GM23338 (cell line): ENCODE measurements at regions not wholly inside any gene's neighbourhood (a gene's known extent, or its start where the extent isn't known, plus 50 kb on each side); places are given as distances from the start of the nearest gene placed in this dataset.

Experiments used
- ATAC-seq: fragments of 200-7000 bp; cut with Tn5 transposase; 3 replicates; pipeline ENCODE4 v1.9.1; 2020
- DNase-seq: peaks from one replicate; pipeline ENCODE4 v3.0.0-alpha.2; 2015; ENCODE audit warnings: low spot score
- H2AFZ ChIP-seq: fragments of 200-600 bp; sonication (generic); 2 replicates; pipeline ENCODE4 v1.8.0; 2016; ENCODE audit warnings: antibody characterized with exemption, mild to moderate bottlenecking, moderate library complexity
- H3F3A ChIP-seq: fragments of 200-600 bp; sonication (generic); replicated peaks from 2 replicates; pipeline ENCODE4 v1.8.0; 2017; ENCODE audit warnings: antibody characterized with exemption, mixed run types, low read depth
- H3K27ac ChIP-seq: fragments of 200-600 bp; sonication (generic); 2 replicates; pipeline ENCODE4 v1.6.1; 2016; ENCODE audit warnings: low read depth
- H3K27me3 ChIP-seq: fragments of 200-600 bp; sonication (generic); 2 replicates; pipeline ENCODE4 v1.8.0; 2016; ENCODE audit warnings: mild to moderate bottlenecking, mixed run types, moderate library complexity; ENCODE audit not compliant: insufficient read depth
- H3K36me3 ChIP-seq: fragments of 200-600 bp; sonication (generic); 2 replicates; pipeline ENCODE4 v1.8.0; 2016; ENCODE audit warnings: mild to moderate bottlenecking; ENCODE audit not compliant: insufficient read depth
- H3K4me1 ChIP-seq: fragments of 200-600 bp; sonication (generic); 2 replicates; pipeline ENCODE4 v1.8.0; 2016; ENCODE audit warnings: mild to moderate bottlenecking, moderate library complexity; ENCODE audit not compliant: insufficient read depth
- H3K4me2 ChIP-seq: fragments of 200-600 bp; sonication (generic); 2 replicates; pipeline ENCODE4 v1.7.1; 2017; ENCODE audit warnings: mixed run types
- H3K4me3 ChIP-seq: fragments of 200-600 bp; sonication (generic); 2 replicates; pipeline ENCODE4 v1.6.1; 2016; ENCODE audit warnings: mixed run types
- H3K79me2 ChIP-seq: fragments of 200-600 bp; sonication (generic); replicated peaks from 2 replicates; pipeline ENCODE4 v1.8.0; 2017; ENCODE audit warnings: mild to moderate bottlenecking; ENCODE audit not compliant: insufficient read depth
- H3K9me2 ChIP-seq: fragments of 200-600 bp; sonication (generic); 2 replicates; pipeline ENCODE4 v1.8.0; 2017; ENCODE audit not compliant: insufficient read depth
- H4K20me1 ChIP-seq: fragments of 200-600 bp; sonication (generic); replicated peaks from 2 replicates; pipeline ENCODE4 v1.8.0; 2017; ENCODE audit warnings: mild to moderate bottlenecking; ENCODE audit not compliant: insufficient read depth
- H3K27ac Mint-ChIP-seq: 2 replicates; pipeline ENCODE4 v1.8.0; 2020; ENCODE audit warnings: inconsistent platforms, mild to moderate bottlenecking, moderate library complexity, mixed read lengths
- H3K27me3 Mint-ChIP-seq: 3 replicates; pipeline ENCODE4 v1.8.0; 2022; ENCODE audit warnings: low read depth, mild to moderate bottlenecking, moderate library complexity, mixed read lengths, inconsistent platforms; ENCODE audit not compliant: insufficient read depth, poor library complexity
- H3K36me3 Mint-ChIP-seq: 3 replicates; pipeline ENCODE4 v1.8.0; 2021; ENCODE audit warnings: low read depth, mild to moderate bottlenecking, inconsistent platforms, moderate library complexity, mixed read lengths
- H3K4me1 Mint-ChIP-seq: 3 replicates; pipeline ENCODE4 v1.8.0; 2020; ENCODE audit warnings: mild to moderate bottlenecking, inconsistent platforms, mixed read lengths
- H3K4me3 Mint-ChIP-seq: 3 replicates; pipeline ENCODE4 v1.8.0; 2021; ENCODE audit warnings: moderate library complexity, mild to moderate bottlenecking, inconsistent platforms, mixed read lengths
- H3K9me3 Mint-ChIP-seq: 3 replicates; pipeline ENCODE4 v1.8.0; 2020; ENCODE audit warnings: moderate library complexity, mild to moderate bottlenecking, inconsistent platforms, mixed read lengths
- CREB1 ChIP-seq: fragments of 250-450 bp; sonication (Bioruptor Pico); IDR thresholded peaks from 2 replicates; pipeline ENCODE4 v1.5.0; 2020; ENCODE audit warnings: low read depth, mild to moderate bottlenecking, moderate library complexity
- CTCF ChIP-seq, 2 experiments: fragments of 200-600 bp in 1 of 2; sonication (generic) in 1 of 2; conservative IDR thresholded peaks; 2 replicates each; pipeline versions ENCODE4 v1.5.1 to v1.6.1; 2016 to 2017; ENCODE audit warnings: antibody characterized with exemption in 2 of 2, low read depth in 2 of 2, mild to moderate bottlenecking in 2 of 2, moderate library complexity in 1 of 2
- EZH2 ChIP-seq: fragments of 200-600 bp; sonication (generic); IDR thresholded peaks from one replicate; pipeline ENCODE4 v1.8.0; 2017; ENCODE audit warnings: antibody characterized with exemption, mild to moderate bottlenecking, low read depth; ENCODE audit not compliant: unreplicated experiment
- EZH2phosphoT487 ChIP-seq: fragments of 200-600 bp; sonication (generic); IDR thresholded peaks from one replicate; pipeline ENCODE4 v1.8.1; 2018; ENCODE audit warnings: antibody characterized with exemption; ENCODE audit not compliant: unreplicated experiment
- JUNB ChIP-seq: IDR thresholded peaks from one replicate; pipeline ENCODE4 v1.6.1; 2016; ENCODE audit warnings: antibody characterized with exemption; ENCODE audit not compliant: unreplicated experiment
- NANOG ChIP-seq: IDR thresholded peaks from 2 replicates; pipeline ENCODE4 v1.6.1; 2016; ENCODE audit warnings: antibody characterized with exemption, borderline replicate concordance
- POLR2AphosphoS5 ChIP-seq: IDR thresholded peaks from 2 replicates; pipeline ENCODE4 v1.6.1; 2016; ENCODE audit warnings: antibody characterized with exemption, low read depth
- REST ChIP-seq: IDR thresholded peaks from one replicate; pipeline ENCODE4 v1.6.1; 2018; ENCODE audit warnings: antibody characterized with exemption; ENCODE audit not compliant: unreplicated experiment
- STAT1 ChIP-seq: IDR thresholded peaks from one replicate; pipeline ENCODE4 v1.6.1; 2016; ENCODE audit warnings: antibody characterized with exemption; ENCODE audit not compliant: unreplicated experiment
- ZNF114 ChIP-seq: fragments of 250-450 bp; sonication (Bioruptor Pico); IDR thresholded peaks from 2 replicates; pipeline ENCODE4 v1.5.0; 2020; ENCODE audit warnings: mild to moderate bottlenecking, moderate library complexity
- ZNF331 ChIP-seq: fragments of 250-450 bp; sonication (Bioruptor Pico); IDR thresholded peaks from 2 replicates; pipeline ENCODE4 v1.5.0; 2020; ENCODE audit warnings: low read depth, mild to moderate bottlenecking, moderate library complexity
- TF ChIP-seq, protein P1 (sequence below): fragments of 250-450 bp; sonication (Bioruptor Pico); IDR thresholded peaks from 2 replicates; pipeline ENCODE4 v1.5.0; 2020; ENCODE audit warnings: mild to moderate bottlenecking, moderate library complexity
- TF ChIP-seq, protein P2 (sequence below): IDR thresholded peaks from 2 replicates; pipeline ENCODE4 v1.6.1; 2016; ENCODE audit warnings: antibody characterized with exemption

DNA sequence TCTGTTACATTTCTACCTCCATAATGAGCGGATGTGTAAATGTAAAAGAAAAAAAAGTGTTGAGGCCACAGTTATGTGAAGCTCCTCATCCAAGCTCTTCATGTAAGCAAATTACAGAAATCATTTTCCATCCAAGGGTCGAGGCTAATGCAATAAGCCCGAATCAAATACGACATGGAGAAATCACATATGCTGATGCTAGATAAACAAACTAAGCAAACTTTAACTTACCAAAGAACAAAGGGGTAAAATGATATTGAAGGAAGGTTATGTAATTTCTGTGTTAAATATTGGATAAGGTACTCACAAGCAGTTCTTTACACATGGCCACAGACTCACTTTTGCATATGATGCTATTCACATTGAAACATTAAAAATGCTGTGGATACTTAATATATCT is 310.2 kb upstream of the ID2 start:
- Histone ChIP-seq H3K4me1 (no peaks in the 10 kb centered on the region), H2AFZ (no peak overlapping the region), H3F3A (no peaks in the 10 kb centered on the region), H3K79me2 (no peaks in the 10 kb centered on the region), H3K27ac (no peak overlapping the region), H4K20me1 (no peaks in the 10 kb centered on the region), H3K4me3 (no peak overlapping the region), H3K4me2 (no peak overlapping the region), H3K27me3 (no peaks in the 10 kb centered on the region), H3K9me2 (no peaks in the 10 kb centered on the region), H3K36me3 (no peaks in the 10 kb centered on the region)
- no peak overlapping the region for H3K27ac Mint-ChIP-seq
- peaks cover 17% of the 10 kb centered on the region; the same call in 2 of the 3 replicates for H3K36me3 Mint-ChIP-seq
- ATAC-seq = no peak
- no peak overlapping the region for H3K4me3 Mint-ChIP-seq
- DNase-seq = no peak
- TF ChIP-seq CTCF (conservative IDR thresholded peaks at IDR 0.05; ENCODE audit: low read depth in 2 of 2) = no peak
- TF ChIP-seq NANOG = no peak
- TF ChIP-seq ZNF331 (CRISPR knock-in tag) = no peak
- no peak for TF ChIP-seq REST
- TF ChIP-seq STAT1 = no peak
- TF ChIP-seq POLR2AphosphoS5 = no peak
- TF ChIP-seq ZNF114 (CRISPR knock-in tag) = no peak
- TF ChIP-seq EZH2phosphoT487 = no peak
- no peak for TF ChIP-seq JUNB
- TF ChIP-seq, protein P1, sequence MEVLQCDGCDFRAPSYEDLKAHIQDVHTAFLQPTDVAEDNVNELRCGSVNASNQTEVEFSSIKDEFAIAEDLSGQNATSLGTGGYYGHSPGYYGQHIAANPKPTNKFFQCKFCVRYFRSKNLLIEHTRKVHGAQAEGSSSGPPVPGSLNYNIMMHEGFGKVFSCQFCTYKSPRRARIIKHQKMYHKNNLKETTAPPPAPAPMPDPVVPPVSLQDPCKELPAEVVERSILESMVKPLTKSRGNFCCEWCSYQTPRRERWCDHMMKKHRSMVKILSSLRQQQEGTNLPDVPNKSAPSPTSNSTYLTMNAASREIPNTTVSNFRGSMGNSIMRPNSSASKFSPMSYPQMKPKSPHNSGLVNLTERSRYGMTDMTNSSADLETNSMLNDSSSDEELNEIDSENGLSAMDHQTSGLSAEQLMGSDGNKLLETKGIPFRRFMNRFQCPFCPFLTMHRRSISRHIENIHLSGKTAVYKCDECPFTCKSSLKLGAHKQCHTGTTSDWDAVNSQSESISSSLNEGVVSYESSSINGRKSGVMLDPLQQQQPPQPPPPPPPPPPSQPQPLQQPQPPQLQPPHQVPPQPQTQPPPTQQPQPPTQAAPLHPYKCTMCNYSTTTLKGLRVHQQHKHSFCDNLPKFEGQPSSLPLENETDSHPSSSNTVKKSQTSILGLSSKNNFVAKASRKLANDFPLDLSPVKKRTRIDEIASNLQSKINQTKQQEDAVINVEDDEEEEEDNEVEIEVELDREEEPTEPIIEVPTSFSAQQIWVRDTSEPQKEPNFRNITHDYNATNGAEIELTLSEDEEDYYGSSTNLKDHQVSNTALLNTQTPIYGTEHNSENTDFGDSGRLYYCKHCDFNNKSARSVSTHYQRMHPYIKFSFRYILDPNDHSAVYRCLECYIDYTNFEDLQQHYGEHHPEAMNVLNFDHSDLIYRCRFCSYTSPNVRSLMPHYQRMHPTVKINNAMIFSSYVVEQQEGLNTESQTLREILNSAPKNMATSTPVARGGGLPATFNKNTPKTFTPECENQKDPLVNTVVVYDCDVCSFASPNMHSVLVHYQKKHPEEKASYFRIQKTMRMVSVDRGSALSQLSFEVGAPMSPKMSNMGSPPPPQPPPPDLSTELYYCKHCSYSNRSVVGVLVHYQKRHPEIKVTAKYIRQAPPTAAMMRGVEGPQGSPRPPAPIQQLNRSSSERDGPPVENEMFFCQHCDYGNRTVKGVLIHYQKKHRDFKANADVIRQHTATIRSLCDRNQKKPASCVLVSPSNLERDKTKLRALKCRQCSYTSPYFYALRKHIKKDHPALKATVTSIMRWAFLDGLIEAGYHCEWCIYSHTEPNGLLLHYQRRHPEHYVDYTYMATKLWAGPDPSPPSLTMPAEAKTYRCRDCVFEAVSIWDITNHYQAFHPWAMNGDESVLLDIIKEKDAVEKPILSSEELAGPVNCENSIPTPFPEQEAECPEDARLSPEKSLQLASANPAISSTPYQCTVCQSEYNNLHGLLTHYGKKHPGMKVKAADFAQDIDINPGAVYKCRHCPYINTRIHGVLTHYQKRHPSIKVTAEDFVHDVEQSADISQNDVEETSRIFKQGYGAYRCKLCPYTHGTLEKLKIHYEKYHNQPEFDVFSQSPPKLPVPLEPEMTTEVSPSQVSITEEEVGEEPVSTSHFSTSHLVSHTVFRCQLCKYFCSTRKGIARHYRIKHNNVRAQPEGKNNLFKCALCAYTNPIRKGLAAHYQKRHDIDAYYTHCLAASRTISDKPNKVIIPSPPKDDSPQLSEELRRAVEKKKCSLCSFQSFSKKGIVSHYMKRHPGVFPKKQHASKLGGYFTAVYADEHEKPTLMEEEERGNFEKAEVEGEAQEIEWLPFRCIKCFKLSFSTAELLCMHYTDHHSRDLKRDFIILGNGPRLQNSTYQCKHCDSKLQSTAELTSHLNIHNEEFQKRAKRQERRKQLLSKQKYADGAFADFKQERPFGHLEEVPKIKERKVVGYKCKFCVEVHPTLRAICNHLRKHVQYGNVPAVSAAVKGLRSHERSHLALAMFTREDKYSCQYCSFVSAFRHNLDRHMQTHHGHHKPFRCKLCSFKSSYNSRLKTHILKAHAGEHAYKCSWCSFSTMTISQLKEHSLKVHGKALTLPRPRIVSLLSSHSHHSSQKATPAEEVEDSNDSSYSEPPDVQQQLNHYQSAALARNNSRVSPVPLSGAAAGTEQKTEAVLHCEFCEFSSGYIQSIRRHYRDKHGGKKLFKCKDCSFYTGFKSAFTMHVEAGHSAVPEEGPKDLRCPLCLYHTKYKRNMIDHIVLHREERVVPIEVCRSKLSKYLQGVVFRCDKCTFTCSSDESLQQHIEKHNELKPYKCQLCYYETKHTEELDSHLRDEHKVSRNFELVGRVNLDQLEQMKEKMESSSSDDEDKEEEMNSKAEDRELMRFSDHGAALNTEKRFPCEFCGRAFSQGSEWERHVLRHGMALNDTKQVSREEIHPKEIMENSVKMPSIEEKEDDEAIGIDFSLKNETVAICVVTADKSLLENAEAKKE = no peak
- TF ChIP-seq EZH2 = no peak
- TF ChIP-seq CREB1 (CRISPR knock-in tag) = no peak
- TF ChIP-seq, protein P2, sequence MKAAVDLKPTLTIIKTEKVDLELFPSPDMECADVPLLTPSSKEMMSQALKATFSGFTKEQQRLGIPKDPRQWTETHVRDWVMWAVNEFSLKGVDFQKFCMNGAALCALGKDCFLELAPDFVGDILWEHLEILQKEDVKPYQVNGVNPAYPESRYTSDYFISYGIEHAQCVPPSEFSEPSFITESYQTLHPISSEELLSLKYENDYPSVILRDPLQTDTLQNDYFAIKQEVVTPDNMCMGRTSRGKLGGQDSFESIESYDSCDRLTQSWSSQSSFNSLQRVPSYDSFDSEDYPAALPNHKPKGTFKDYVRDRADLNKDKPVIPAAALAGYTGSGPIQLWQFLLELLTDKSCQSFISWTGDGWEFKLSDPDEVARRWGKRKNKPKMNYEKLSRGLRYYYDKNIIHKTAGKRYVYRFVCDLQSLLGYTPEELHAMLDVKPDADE = no peak
- H3K4me1 Mint-ChIP-seq = no peaks in the 10 kb centered on the region
- no peaks in the 10 kb centered on the region for H3K27me3 Mint-ChIP-seq
- H3K9me3 Mint-ChIP-seq = peaks cover 23% of the 10 kb centered on the region; the same call in 2 of the 3 replicates
